Keratinocyte (primary cell): ENCODE measurements at regions not wholly inside any gene's neighbourhood (a gene's known extent, or its start where the extent isn't known, plus 50 kb on each side); places are given as distances from the start of the nearest gene placed in this dataset.

ENCODE experiments used
- DNase-seq: peaks from one replicate; pipeline ENCODE4 v3.0.0-alpha.2; 2011; ENCODE audit warnings: low read depth, missing footprints, low spot score
- FAIRE-seq: peaks from 2 replicates; lab custom pipeline; 2011; peaks lifted over from hg19 to GRCh38; lab: Jason Lieb, UNC
- H2AFZ ChIP-seq: 2 replicates; pipeline ENCODE4 v1.6.0; 2012; ENCODE audit warnings: low read length, control low read depth, inconsistent platforms; ENCODE audit not compliant: control insufficient read depth
- H3K27ac ChIP-seq: 2 replicates; pipeline ENCODE4 v1.5.1; 2011; ENCODE audit warnings: low read length; ENCODE audit not compliant: control insufficient read depth, insufficient read depth
- H3K27me3 ChIP-seq: 3 replicates; pipeline ENCODE4 v1.6.0; 2011; ENCODE audit warnings: low read length; ENCODE audit not compliant: control insufficient read depth, insufficient read depth; ENCODE audit errors: extremely low read depth
- H3K36me3 ChIP-seq, 2 experiments: 2 replicates in 1 of 2; 3 replicates in 1 of 2; pipeline ENCODE4 v1.5.1; 2011; ENCODE audit warnings: low read length in 2 of 2, mild to moderate bottlenecking in 1 of 2; ENCODE audit not compliant: control insufficient read depth in 2 of 2, insufficient read depth in 2 of 2; ENCODE audit errors: extremely low read depth in 1 of 2
- H3K4me1 ChIP-seq: 3 replicates; pipeline ENCODE4 v1.5.1; 2011; ENCODE audit warnings: low read length; ENCODE audit not compliant: control insufficient read depth, insufficient read depth; ENCODE audit errors: extremely low read depth
- H3K4me2 ChIP-seq: 3 replicates; pipeline ENCODE4 v1.6.0; 2011; ENCODE audit warnings: low read depth, low read length; ENCODE audit not compliant: control insufficient read depth, insufficient read depth; ENCODE audit errors: extremely low read depth
- H3K4me3 ChIP-seq, 3 experiments: fragments of 200-600 bp in 1 of 3; sonication (generic) in 1 of 3; 2 replicates in 2 of 3; 3 replicates in 1 of 3; pipeline ENCODE4 v1.5.1; 2011 to 2016; ENCODE audit warnings: low read length in 3 of 3, mild to moderate bottlenecking in 3 of 3, control low read depth in 2 of 3, inconsistent platforms in 1 of 3, low read depth in 1 of 3, mixed read lengths in 1 of 3, mixed run types in 1 of 3, moderate library complexity in 1 of 3; ENCODE audit not compliant: control insufficient read depth in 2 of 3, insufficient read depth in 2 of 3; ENCODE audit errors: extremely low read depth in 1 of 3
- H3K79me2 ChIP-seq: 2 replicates; pipeline ENCODE4 v1.6.0; 2012; ENCODE audit warnings: low read length; ENCODE audit not compliant: control insufficient read depth, insufficient read depth
- H3K9ac ChIP-seq: 3 replicates; pipeline ENCODE4 v1.6.0; 2011; ENCODE audit warnings: low read length; ENCODE audit not compliant: control insufficient read depth, insufficient read depth; ENCODE audit errors: extremely low read depth
- H3K9me1 ChIP-seq: 3 replicates; pipeline ENCODE4 v1.6.0; 2011; ENCODE audit warnings: low read length; ENCODE audit not compliant: control insufficient read depth, insufficient read depth; ENCODE audit errors: extremely low read depth
- H3K9me3 ChIP-seq: 2 replicates; pipeline ENCODE4 v1.5.1; 2012; ENCODE audit warnings: low read depth, low read length; ENCODE audit not compliant: control insufficient read depth
- H4K20me1 ChIP-seq: 3 replicates; pipeline ENCODE4 v1.6.0; 2011; ENCODE audit warnings: low read length; ENCODE audit not compliant: control insufficient read depth, insufficient read depth; ENCODE audit errors: extremely low read depth
- EZH2 ChIP-seq: IDR thresholded peaks from one replicate; pipeline ENCODE4 v1.6.1; 2012; ENCODE audit warnings: inconsistent platforms, mild to moderate bottlenecking, low read length, moderate library complexity
- dilution Hi-C: fragments of 300-500 bp; cut with MboI; formaldehyde crosslinking; loops from one replicate; pipeline ENCODE4 v1.7.0; 2020; ENCODE audit warnings: low sequenced_read_pairs; ENCODE audit not compliant: extremely low pct_ligation_motif_present
- TF ChIP-seq, protein P1 (sequence below), 3 experiments: IDR thresholded peaks in 1 of 3; conservative IDR thresholded peaks in 1 of 3; optimal IDR thresholded peaks in 1 of 3; 2 replicates in 2 of 3; 3 replicates in 1 of 3; pipeline versions ENCODE3 to v1.5.1; 2011; ENCODE audit warnings: low read length in 3 of 3, mild to moderate bottlenecking in 3 of 3, moderate library complexity in 2 of 3, control low read depth in 1 of 3, inconsistent platforms in 1 of 3; ENCODE audit not compliant: insufficient read depth in 2 of 3; ENCODE audit errors: extremely low read depth in 1 of 3

DNA sequence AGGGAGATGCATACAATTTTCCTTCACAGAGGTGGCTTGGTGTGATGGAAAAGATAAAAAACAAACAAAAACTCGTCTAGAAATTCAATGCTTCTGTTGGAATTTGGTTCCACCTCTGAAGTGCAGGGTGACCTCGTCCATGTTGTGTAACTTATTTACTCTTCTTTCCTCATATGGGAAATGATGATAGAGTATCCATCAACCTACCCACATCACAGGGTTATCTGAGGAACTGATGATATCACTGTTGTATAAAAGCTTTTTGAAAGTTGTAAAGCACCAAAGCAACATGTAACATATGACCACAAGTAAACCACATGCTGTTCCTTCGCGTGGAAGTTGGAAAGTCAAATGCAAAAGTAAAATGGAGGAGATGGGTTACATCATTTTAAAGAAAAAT is 212.0 kb upstream of the SGK1 start:
- Histone ChIP-seq H3K4me1 (peaks cover 7% of the 10 kb centered on the region), H3K9me1 (no peaks in the 10 kb centered on the region), H3K27me3 (no peaks in the 10 kb centered on the region), H3K9me3 (no peaks in the 10 kb centered on the region), H4K20me1 (no peaks in the 10 kb centered on the region), H3K9ac (no peak overlapping the region), H2AFZ (no peak overlapping the region), H3K4me3 (no peak overlapping the region), H3K27ac (no peak overlapping the region), H3K36me3 (no peaks in the 10 kb centered on the region), H3K79me2 (no peaks in the 10 kb centered on the region), H3K4me2 (no peak overlapping the region)
- dilution Hi-C loops, result no loop called here
- DNase-seq (no peak), FAIRE-seq (no peak)
- TF ChIP-seq, protein P1, sequence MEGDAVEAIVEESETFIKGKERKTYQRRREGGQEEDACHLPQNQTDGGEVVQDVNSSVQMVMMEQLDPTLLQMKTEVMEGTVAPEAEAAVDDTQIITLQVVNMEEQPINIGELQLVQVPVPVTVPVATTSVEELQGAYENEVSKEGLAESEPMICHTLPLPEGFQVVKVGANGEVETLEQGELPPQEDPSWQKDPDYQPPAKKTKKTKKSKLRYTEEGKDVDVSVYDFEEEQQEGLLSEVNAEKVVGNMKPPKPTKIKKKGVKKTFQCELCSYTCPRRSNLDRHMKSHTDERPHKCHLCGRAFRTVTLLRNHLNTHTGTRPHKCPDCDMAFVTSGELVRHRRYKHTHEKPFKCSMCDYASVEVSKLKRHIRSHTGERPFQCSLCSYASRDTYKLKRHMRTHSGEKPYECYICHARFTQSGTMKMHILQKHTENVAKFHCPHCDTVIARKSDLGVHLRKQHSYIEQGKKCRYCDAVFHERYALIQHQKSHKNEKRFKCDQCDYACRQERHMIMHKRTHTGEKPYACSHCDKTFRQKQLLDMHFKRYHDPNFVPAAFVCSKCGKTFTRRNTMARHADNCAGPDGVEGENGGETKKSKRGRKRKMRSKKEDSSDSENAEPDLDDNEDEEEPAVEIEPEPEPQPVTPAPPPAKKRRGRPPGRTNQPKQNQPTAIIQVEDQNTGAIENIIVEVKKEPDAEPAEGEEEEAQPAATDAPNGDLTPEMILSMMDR (optimal IDR thresholded peaks at IDR 0.05 in 1 of 3, IDR thresholded peaks at IDR 0.05 in 1 of 3, conservative IDR thresholded peaks at IDR 0.05 in 1 of 3; ENCODE audit: extremely low read depth in 1 of 3, insufficient read depth in 2 of 3, low read length in 3 of 3), result no peak
- no peak for TF ChIP-seq EZH2

DNA sequence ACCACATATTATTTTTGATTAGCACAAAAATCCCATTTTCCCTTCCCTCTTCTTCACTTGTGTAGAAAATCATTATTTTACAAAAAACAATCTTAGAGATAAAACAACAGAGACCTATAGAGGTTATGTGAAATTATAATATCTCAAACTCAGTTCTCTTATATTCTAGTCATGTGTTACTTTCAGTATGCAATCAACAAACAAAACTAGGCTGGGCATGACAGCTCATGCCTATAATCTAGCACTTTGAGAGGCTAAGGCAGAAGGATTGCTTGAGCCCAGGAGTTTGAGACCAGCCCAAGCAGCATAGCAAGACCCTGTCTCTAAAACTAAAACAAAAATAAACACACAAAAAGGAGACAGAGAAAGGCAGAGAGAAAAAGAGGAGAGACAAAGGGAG is 211.4 kb upstream of the SGK1 start:
- H3K9me1 ChIP-seq, result no peaks in the 10 kb centered on the region
- no peak for FAIRE-seq
- no peak overlapping the region for H3K4me2 ChIP-seq
- H4K20me1 ChIP-seq, result no peaks in the 10 kb centered on the region
- H2AFZ ChIP-seq, result peak overlapping the region; percentile 41
- no peak overlapping the region for H3K4me3 ChIP-seq
- H3K27ac ChIP-seq, result no peak overlapping the region
- H3K27me3 ChIP-seq, result no peaks in the 10 kb centered on the region
- TF ChIP-seq EZH2, result no peak
- TF ChIP-seq, protein P1 (optimal IDR thresholded peaks at IDR 0.05 in 1 of 3, IDR thresholded peaks at IDR 0.05 in 1 of 3, conservative IDR thresholded peaks at IDR 0.05 in 1 of 3; ENCODE audit: extremely low read depth in 1 of 3, insufficient read depth in 2 of 3, low read length in 3 of 3), result no peak
- H3K9ac ChIP-seq, result no peak overlapping the region
- peaks cover under 1% of the 10 kb centered on the region for H3K4me1 ChIP-seq
- no peaks in the 10 kb centered on the region for H3K9me3 ChIP-seq
- H3K79me2 ChIP-seq, result no peaks in the 10 kb centered on the region
- dilution Hi-C loops, result no loop called here
- no peak for DNase-seq
- no peaks in the 10 kb centered on the region for H3K36me3 ChIP-seq
